HEK293 (cell line): ENCODE measurements at regions not wholly inside any gene's neighbourhood (a gene's known extent, or its start where the extent isn't known, plus 50 kb on each side); places are given as distances from the start of the nearest gene placed in this dataset.
"Not testable (repeated sequence)": the region's sequence is repeated elsewhere in the genome, so short reads cannot be mapped to it uniquely, and the experiment has no call there.

ENCODE experiments used
- CTCF ChIA-PET: fragments of 350-600 bp; formaldehyde crosslinking; extraction: SDS; loops from one replicate; lab custom pipeline; 2021; ENCODE audit warnings: antibody characterized with exemption; lab: Yijun Ruan, JAX
- POLR2A ChIA-PET: fragments of 300-600 bp; formaldehyde crosslinking; extraction: SDS; loops from one replicate; lab custom pipeline; 2020; ENCODE audit warnings: antibody characterized with exemption, inconsistent platforms; lab: Yijun Ruan, JAX
- H3K27ac ChIP-seq: fragments of 200-500 bp; sonication (Bioruptor generic); 2 replicates; pipeline ENCODE4 v1.5.1; 2014; ENCODE audit warnings: low read depth, low read length, control low read depth, inconsistent platforms; ENCODE audit errors: extremely low read depth
- H3K36me3 ChIP-seq, 2 experiments: fragments of 200-500 bp in 1 of 2; sonication (Bioruptor generic) in 1 of 2; 1 replicate in 1 of 2; 2 replicates in 1 of 2; pipeline ENCODE4 v1.5.1; 2014 to 2017; ENCODE audit warnings: inconsistent platforms in 2 of 2, low read length in 2 of 2; ENCODE audit not compliant: control insufficient read depth in 2 of 2, insufficient read depth in 1 of 2
- H3K4me1 ChIP-seq: fragments of 200-500 bp; sonication (Bioruptor generic); 2 replicates; pipeline ENCODE4 v1.5.1; 2014; ENCODE audit warnings: mild to moderate bottlenecking, low read length, inconsistent platforms; ENCODE audit not compliant: control insufficient read depth, insufficient read depth
- H3K4me3 ChIP-seq: 2 replicates; pipeline ENCODE4 v1.5.1; 2011; ENCODE audit warnings: low read depth, mild to moderate bottlenecking, control low read depth, low read length, moderate library complexity
- H3K9me3 ChIP-seq: fragments of 200-500 bp; sonication (Bioruptor generic); 2 replicates; pipeline ENCODE4 v1.5.1; 2014; ENCODE audit warnings: low read depth, low read length, inconsistent platforms; ENCODE audit not compliant: control insufficient read depth, insufficient read depth
- REST ChIP-seq: fragments of 450-650 bp; formaldehyde crosslinking; IDR thresholded peaks from 2 replicates; pipeline ENCODE4 v1.5.1; 2016; ENCODE audit warnings: missing biosample characterization, missing genetic modification characterization
- TSHZ1 ChIP-seq: fragments of 450-650 bp; formaldehyde crosslinking; IDR thresholded peaks from 2 replicates; pipeline ENCODE4 v1.5.1; 2016; ENCODE audit warnings: missing biosample characterization, missing genetic modification characterization, borderline replicate concordance
- ZBTB49 ChIP-seq: fragments of 450-650 bp; formaldehyde crosslinking; IDR thresholded peaks from 2 replicates; pipeline ENCODE4 v1.5.1; 2016; ENCODE audit warnings: missing biosample characterization, missing genetic modification characterization, low read depth
- ZNF10 ChIP-seq: fragments of 450-650 bp; formaldehyde crosslinking; IDR thresholded peaks from 2 replicates; pipeline ENCODE4 v1.5.1; 2017; ENCODE audit warnings: missing biosample characterization, missing genetic modification characterization
- ZNF112 ChIP-seq: fragments of 450-650 bp; formaldehyde crosslinking; IDR thresholded peaks from 2 replicates; pipeline ENCODE4 v1.5.0; 2017; ENCODE audit warnings: missing biosample characterization, missing genetic modification characterization
- ZNF335 ChIP-seq: fragments of 450-650 bp; formaldehyde crosslinking; conservative IDR thresholded peaks from 2 replicates; pipeline ENCODE4 v1.5.1; 2016; ENCODE audit warnings: missing biosample characterization, missing genetic modification characterization
- ZNF473 ChIP-seq: fragments of 450-650 bp; formaldehyde crosslinking; IDR thresholded peaks from 2 replicates; pipeline ENCODE4 v1.5.1; 2017; ENCODE audit warnings: missing biosample characterization, missing genetic modification characterization
- ZNF529 ChIP-seq: fragments of 450-650 bp; formaldehyde crosslinking; IDR thresholded peaks from 2 replicates; pipeline ENCODE4 v1.5.1; 2017; ENCODE audit warnings: missing genetic modification characterization, missing biosample characterization; ENCODE audit not compliant: insufficient replicate concordance
- ZNF558 ChIP-seq: fragments of 450-650 bp; formaldehyde crosslinking; IDR thresholded peaks from 2 replicates; pipeline ENCODE4 v1.5.1; 2016; ENCODE audit warnings: missing biosample characterization, missing genetic modification characterization
- ZNF600 ChIP-seq: fragments of 450-650 bp; formaldehyde crosslinking; IDR thresholded peaks from 2 replicates; pipeline ENCODE4 v1.5.1; 2016; ENCODE audit warnings: missing biosample characterization, missing genetic modification characterization

GRCh38 chr14:106721926-106722325 is 1195.5 kb downstream of the TMEM121 start:
- POLR2A ChIA-PET, H3K9me3 ChIP-seq, H3K4me1 ChIP-seq, CTCF ChIA-PET, H3K4me3 ChIP-seq, H3K27ac ChIP-seq, H3K36me3 ChIP-seq: not testable (repeated sequence)

GRCh38 chr14:106722813-106723687 is 1196.7 kb downstream of the TMEM121 start:
- H3K27ac ChIP-seq, H3K9me3 ChIP-seq, POLR2A ChIA-PET, H3K4me3 ChIP-seq, H3K36me3 ChIP-seq, CTCF ChIA-PET, H3K4me1 ChIP-seq: not testable (repeated sequence)

- H3K36me3 ChIP-seq, H3K4me1 ChIP-seq, CTCF ChIA-PET, H3K9me3 ChIP-seq, H3K27ac ChIP-seq, POLR2A ChIA-PET, H3K4me3 ChIP-seq: not testable (repeated sequence)
Observed at GRCh38 chr14:106727962-106728361, 1201.6 kb downstream of the TMEM121 start.

GRCh38 chr14:106728611-106729010 is 1202.2 kb downstream of the TMEM121 start:
- POLR2A ChIA-PET, result no interaction called here
- Histone ChIP-seq H3K9me3 (no peaks in the 10 kb centered on the region), H3K4me3 (no peak overlapping the region), H3K4me1 (no peaks in the 10 kb centered on the region), H3K27ac (no peak overlapping the region), H3K36me3 (no peaks in the 10 kb centered on the region)
- no peak for TF ChIP-seq ZBTB49 (tag by site-specific recombination)
- TF ChIP-seq ZNF473, result no peak
- no peak for TF ChIP-seq ZNF112
- no peak for TF ChIP-seq REST (tag by site-specific recombination)
- no peak for TF ChIP-seq ZNF10
- CTCF ChIA-PET, result no interaction called here

- H3K27ac ChIP-seq, result no peak overlapping the region
- H3K4me1 ChIP-seq, result no peaks in the 10 kb centered on the region
- POLR2A ChIA-PET, result no interaction called here
- no peaks in the 10 kb centered on the region for H3K36me3 ChIP-seq
- H3K9me3 ChIP-seq, result no peaks in the 10 kb centered on the region
- no peak overlapping the region for H3K4me3 ChIP-seq
- CTCF ChIA-PET, result no interaction called here
- no peak for TF ChIP-seq ZNF529 (tag by site-specific recombination)
- no peak for TF ChIP-seq ZNF335 (tag by site-specific recombination)
- no peak for TF ChIP-seq ZNF558 (tag by site-specific recombination)
- TF ChIP-seq ZNF600 (tag by site-specific recombination), result no peak
- TF ChIP-seq TSHZ1 (tag by site-specific recombination), result no peak
Observed at GRCh38 chr14:106729551-106729950, 1203.2 kb downstream of the TMEM121 start.
